ENCODE measurements at regions not wholly inside any gene's neighbourhood (a gene's known extent, or its start where the extent isn't known, plus 50 kb on each side); places are given as distances from the start of the nearest gene placed in this dataset.

DNA sequence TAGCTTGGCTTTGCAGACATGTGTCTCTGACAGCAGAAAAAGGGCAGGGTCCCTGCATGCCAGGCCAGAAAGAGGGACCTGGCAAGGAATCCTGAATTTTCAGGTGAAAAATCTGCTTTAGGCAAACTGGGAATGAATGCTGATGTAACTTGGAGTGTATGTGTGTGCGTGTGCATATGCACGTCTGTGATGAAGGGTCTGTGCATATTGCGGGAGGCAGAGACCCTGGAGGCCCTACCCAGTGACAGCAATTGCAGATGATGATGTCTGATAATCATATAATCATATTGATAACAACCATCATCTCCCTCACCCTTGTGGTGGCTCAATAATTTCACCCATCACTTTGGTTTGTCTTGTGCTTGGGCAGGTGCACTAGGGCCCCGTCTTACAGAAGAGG, 80.7 kb upstream of the SDK2 start:
- no peak overlapping the region for H3K4me3 Mint-ChIP-seq (ENCODE audit: unreplicated experiment)
- no peaks in the 10 kb centered on the region for H3K9me3 Mint-ChIP-seq (ENCODE audit: unreplicated experiment)
- DNase-seq (ENCODE audit: low spot score) = no peak
- no peaks in the 10 kb centered on the region for H3K4me1 Mint-ChIP-seq (ENCODE audit: unreplicated experiment)
- no peak overlapping the region for H3K27ac Mint-ChIP-seq (ENCODE audit: unreplicated experiment)
- TF ChIP-seq, protein P1, sequence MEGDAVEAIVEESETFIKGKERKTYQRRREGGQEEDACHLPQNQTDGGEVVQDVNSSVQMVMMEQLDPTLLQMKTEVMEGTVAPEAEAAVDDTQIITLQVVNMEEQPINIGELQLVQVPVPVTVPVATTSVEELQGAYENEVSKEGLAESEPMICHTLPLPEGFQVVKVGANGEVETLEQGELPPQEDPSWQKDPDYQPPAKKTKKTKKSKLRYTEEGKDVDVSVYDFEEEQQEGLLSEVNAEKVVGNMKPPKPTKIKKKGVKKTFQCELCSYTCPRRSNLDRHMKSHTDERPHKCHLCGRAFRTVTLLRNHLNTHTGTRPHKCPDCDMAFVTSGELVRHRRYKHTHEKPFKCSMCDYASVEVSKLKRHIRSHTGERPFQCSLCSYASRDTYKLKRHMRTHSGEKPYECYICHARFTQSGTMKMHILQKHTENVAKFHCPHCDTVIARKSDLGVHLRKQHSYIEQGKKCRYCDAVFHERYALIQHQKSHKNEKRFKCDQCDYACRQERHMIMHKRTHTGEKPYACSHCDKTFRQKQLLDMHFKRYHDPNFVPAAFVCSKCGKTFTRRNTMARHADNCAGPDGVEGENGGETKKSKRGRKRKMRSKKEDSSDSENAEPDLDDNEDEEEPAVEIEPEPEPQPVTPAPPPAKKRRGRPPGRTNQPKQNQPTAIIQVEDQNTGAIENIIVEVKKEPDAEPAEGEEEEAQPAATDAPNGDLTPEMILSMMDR (IDR thresholded peaks at IDR 0.05; ENCODE audit: unreplicated experiment) = no peak
- no peaks in the 10 kb centered on the region for H3K27me3 Mint-ChIP-seq (ENCODE audit: unreplicated experiment)
- no peaks in the 10 kb centered on the region for H3K36me3 Mint-ChIP-seq (ENCODE audit: low read depth, unreplicated experiment)

- Mint-ChIP-seq H3K4me1 (ENCODE audit: unreplicated experiment) (no peaks in the 10 kb centered on the region), H3K27ac (ENCODE audit: unreplicated experiment) (no peak overlapping the region), H3K36me3 (ENCODE audit: low read depth, unreplicated experiment) (peaks cover 2% of the 10 kb centered on the region), H3K4me3 (ENCODE audit: unreplicated experiment) (no peak overlapping the region), H3K27me3 (ENCODE audit: unreplicated experiment) (no peaks in the 10 kb centered on the region), H3K9me3 (ENCODE audit: unreplicated experiment) (peaks cover 3% of the 10 kb centered on the region)
- no peak for DNase-seq (ENCODE audit: low spot score)
- TF ChIP-seq, protein P1 (IDR thresholded peaks at IDR 0.05; ENCODE audit: unreplicated experiment) = no peak
Measured at GRCh38 chr17:73725794-73726515, 81.7 kb upstream of the SDK2 start.

DNA sequence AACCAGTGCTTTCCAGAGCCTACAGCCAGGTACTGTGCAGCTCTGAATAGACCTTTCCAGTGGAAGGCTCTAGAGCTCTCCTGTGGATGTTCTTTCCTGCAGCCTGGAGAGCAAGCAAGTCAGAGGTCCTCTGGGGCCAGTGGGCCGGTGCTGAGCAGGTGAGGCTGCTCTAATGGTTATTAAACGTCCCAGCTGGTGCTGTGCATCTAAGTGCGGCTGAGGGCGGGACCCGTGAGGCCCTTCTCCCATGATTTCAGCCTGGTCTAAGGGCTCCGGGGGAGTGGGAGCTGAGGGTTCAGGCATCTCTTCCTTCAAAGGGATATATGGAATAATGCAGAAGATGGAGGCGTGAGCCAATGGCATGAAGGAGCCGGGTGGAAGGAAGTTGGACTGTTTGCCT, 83.7 kb upstream of the SDK2 start:
- no peak overlapping the region for H3K27ac Mint-ChIP-seq (ENCODE audit: unreplicated experiment)
- no peak overlapping the region for H3K4me3 Mint-ChIP-seq (ENCODE audit: unreplicated experiment)
- peaks cover 1% of the 10 kb centered on the region for H3K27me3 Mint-ChIP-seq (ENCODE audit: unreplicated experiment)
- peaks cover 3% of the 10 kb centered on the region for H3K9me3 Mint-ChIP-seq (ENCODE audit: unreplicated experiment)
- TF ChIP-seq, protein P1 (IDR thresholded peaks at IDR 0.05; ENCODE audit: unreplicated experiment) = no peak
- peaks cover 2% of the 10 kb centered on the region for H3K36me3 Mint-ChIP-seq (ENCODE audit: low read depth, unreplicated experiment)
- no peak for DNase-seq (ENCODE audit: low spot score)
- no peaks in the 10 kb centered on the region for H3K4me1 Mint-ChIP-seq (ENCODE audit: unreplicated experiment)

GRCh38 chr17:73729101-73729500, 84.9 kb upstream of the SDK2 start:
- no peaks in the 10 kb centered on the region for H3K4me1 Mint-ChIP-seq (ENCODE audit: unreplicated experiment)
- H3K27ac Mint-ChIP-seq (ENCODE audit: unreplicated experiment) = no peak overlapping the region
- TF ChIP-seq, protein P1 (IDR thresholded peaks at IDR 0.05; ENCODE audit: unreplicated experiment) = no peak
- DNase-seq (ENCODE audit: low spot score) = no peak
- H3K9me3 Mint-ChIP-seq (ENCODE audit: unreplicated experiment) = peaks cover 3% of the 10 kb centered on the region
- H3K27me3 Mint-ChIP-seq (ENCODE audit: unreplicated experiment) = peaks cover 3% of the 10 kb centered on the region
- H3K4me3 Mint-ChIP-seq (ENCODE audit: unreplicated experiment) = no peak overlapping the region
- peaks cover 2% of the 10 kb centered on the region for H3K36me3 Mint-ChIP-seq (ENCODE audit: low read depth, unreplicated experiment)

DNA sequence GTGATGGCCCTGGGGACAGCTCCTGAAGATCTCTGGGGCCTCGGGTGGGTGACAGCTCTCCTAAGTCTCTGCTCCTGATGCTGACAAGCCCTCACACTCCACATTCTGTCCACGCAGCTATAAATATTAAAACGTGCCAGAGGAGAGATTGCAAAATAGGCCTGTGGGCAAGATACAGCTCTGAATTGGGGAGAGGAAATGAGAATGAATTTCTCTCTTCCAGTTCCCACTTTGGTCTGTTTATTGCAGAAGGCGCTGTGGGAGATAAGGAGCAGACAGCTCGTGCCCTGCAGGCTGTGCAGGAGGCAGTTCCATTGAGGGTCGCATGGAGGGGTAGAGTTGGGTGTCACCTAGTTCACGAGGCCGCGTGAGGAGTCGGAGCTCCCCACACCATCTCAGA, 87.5 kb upstream of the SDK2 start:
- no peak overlapping the region for H3K4me3 Mint-ChIP-seq (ENCODE audit: unreplicated experiment)
- no peaks in the 10 kb centered on the region for H3K4me1 Mint-ChIP-seq (ENCODE audit: unreplicated experiment)
- peaks cover 3% of the 10 kb centered on the region for H3K9me3 Mint-ChIP-seq (ENCODE audit: unreplicated experiment)
- H3K27ac Mint-ChIP-seq (ENCODE audit: unreplicated experiment) = no peak overlapping the region
- peaks cover 2% of the 10 kb centered on the region for H3K36me3 Mint-ChIP-seq (ENCODE audit: low read depth, unreplicated experiment)
- peaks cover 8% of the 10 kb centered on the region for H3K27me3 Mint-ChIP-seq (ENCODE audit: unreplicated experiment)
- TF ChIP-seq, protein P1 (IDR thresholded peaks at IDR 0.05; ENCODE audit: unreplicated experiment) = no peak
- no peak for DNase-seq (ENCODE audit: low spot score)

All from endothelial cell (in vitro differentiated cells).